ENCODE measurements at regions not wholly inside any gene's neighbourhood (a gene's known extent, or its start where the extent isn't known, plus 50 kb on each side); places are given as distances from the start of the nearest gene placed in this dataset.
"Not testable (repeated sequence)": the region's sequence is repeated elsewhere in the genome, so short reads cannot be mapped to it uniquely, and the experiment has no call there.

DNA sequence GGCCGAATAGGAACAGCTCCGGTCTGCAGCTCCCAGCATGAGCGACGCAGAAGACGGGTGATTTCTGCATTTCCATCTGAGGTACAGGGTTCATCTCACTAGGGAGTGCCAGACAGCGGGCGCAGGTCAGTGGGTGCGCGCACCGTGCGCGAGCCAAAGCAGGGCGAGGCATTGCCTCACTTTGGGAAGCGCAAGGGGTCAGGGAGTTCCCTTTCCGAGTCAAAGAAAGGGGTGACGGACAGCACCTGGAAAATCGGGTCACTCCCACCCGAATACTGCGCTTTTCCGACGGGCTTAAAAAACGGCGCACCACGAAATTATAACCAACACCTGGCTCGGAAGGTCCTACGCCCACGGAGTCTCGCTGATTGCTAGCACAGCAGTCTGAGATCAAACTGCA lies 386.8 kb upstream of the SPHKAP start:
- not testable (repeated sequence) for DNase-seq

DNA sequence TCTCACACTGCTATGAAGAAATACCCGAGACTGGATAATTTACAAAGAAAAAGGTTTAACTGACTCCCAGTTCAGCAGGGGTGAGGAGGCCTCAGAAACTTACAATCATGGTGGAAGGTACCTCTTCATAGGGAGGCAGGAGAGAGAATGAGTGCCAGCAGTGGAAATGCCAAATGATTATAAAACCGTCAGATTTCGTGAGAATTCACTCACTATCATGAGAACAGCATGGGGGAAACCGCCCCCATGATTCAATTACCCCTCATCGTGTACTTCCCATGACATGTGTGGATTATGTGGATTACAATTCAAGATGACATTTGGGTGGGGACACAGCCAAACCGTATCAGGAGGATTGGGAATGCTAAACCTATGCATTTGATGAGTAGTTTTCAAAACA lies 380.3 kb upstream of the SPHKAP start:
- no peak for DNase-seq

DNA sequence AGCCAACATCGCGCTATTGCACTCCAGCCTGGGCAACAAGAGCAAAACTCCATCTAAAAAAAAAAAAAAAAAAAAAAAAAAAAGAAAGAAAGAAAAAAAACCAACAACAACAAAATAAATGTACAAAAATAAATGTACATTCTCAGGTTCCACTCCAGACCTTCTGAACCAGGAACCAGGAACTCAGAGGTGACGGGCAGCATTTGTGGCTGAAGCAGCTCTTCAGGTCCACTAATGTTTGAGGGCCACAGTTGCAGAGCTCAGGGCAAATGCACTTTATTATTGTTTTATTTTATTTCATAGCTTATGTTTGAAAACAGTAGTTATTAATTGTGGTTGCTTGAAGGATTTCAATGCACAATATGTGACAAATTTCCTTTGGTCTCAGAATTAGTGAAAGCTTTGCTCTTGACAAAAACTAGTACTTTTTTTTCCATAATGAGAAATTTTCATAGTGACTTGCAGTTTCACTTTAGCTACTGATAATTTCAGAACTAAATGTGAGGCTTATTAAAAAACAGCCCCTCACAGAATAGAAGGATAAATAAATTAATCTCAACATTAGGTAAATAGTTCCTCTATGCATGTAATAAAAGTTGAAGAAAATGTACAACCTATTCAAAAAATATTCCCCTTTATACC lies 378.4 kb upstream of the SPHKAP start:
- no peak for DNase-seq

DNA sequence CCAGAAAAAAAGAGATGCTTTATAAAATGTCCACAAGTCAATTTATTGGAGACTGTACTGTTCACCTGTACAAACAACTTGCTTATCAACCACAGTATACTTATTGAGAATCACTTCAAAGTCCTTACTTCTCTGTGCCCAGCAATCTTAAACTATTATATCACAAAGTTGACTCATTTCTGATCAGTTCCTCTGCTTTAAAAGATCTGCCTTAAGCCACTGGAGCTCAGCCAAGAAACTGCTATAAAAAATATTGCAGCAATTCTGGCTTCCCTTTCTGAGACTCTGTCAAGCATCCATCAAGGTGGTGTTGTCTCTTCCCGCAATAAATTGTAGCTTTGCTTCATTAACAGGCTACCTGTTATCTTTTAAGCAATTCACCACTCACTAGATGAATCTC lies 375.2 kb upstream of the SPHKAP start:
- DNase-seq: no peak

DNA sequence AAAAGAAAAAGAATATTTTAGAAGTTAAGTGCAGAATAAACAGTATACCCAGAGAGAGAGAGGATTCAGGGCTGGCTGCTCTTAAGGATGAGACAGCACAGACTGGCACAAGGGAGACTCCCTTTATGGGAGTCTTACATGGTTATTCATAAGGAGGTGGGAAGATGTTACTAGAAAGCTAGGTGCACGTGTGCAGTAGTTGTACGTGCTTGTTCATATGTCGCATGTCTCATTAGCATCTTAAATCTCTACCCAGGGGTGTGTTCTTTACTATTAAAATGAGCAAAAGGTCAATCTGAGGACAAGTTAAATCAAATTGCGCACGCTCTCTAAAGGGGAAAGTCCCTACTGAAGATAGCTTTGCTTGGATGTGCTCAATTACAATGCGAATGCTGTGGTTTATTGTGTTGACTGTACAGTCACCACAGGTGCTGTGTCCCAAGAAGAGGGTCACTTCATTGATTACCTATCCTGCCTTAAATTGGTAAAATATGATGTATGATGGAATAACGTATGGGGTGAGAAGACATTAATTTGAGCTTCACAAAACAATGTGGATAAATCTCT lies 368.0 kb upstream of the SPHKAP start:
- no peak for DNase-seq

DNA sequence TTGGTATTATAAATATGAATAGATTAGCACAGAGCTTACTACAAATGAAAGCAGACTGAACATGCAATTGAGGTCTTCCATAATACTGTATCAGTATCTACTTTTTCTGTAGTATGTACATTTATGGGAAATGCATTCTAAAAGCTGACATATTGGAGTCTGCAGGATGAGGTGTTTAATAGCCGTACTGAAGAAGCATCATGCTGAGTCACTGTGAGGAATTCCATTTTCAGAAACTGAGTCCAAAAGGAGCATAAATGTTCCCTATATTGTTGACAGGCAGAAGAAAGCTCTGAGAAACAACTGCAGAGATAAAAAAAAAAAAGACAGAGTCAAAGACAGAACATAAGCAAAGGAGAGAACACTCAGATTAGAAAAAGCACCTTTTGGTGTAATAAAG lies 366.7 kb upstream of the SPHKAP start:
- no peak for DNase-seq

DNA sequence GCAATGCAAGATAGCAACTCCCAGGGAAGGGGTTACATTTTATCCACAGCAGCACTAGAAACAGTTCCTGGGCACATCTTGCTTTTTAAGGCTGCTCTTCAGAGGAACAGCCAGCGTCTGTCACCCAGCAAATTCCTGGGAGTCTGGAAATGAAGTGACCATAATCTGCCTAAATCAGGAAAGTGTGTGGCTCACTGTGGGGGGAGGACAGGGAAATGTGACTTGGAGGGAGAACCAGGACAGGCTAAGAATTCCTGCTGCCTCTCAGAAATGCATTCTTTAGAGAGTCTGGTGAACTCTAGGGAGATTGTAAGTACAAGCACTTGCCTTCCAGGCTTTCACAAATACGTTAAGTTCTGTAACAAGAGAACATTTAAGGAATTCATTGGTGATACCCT lies 364.3 kb upstream of the SPHKAP start:
- no peak for DNase-seq

DNA sequence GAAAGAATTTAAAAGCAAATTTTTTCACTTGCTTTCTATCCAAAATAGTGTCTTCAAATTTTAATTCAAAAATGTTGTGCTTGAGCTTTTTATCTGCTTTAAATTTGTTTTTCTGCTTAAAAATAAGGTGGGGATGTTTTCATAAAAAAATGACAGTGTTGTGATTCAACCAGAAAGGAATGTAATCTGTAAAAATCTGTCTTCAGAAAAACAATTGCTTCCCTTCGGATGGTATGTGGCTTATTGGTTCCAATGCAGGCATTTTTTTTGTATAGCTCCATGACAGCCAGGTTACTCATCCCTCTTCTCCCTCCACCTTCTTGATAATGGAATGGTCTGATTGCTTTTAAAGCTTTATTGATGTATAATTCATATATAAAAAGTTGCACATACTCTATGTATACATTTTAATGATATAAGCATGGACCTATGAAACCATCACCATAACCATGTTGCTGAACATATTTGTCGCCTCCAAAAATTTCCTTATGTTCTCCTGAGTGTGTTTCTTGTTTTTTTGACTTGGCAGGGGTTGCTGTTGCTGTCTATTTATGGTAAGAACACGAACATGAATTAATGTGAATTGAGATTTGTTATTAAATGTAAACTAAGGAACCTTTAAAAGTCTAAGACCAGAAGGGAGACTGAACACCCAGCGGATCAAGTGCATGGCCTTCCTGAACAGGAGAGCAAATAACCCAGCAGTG lies 363.7 kb upstream of the SPHKAP start:
- DNase-seq: no peak

DNA sequence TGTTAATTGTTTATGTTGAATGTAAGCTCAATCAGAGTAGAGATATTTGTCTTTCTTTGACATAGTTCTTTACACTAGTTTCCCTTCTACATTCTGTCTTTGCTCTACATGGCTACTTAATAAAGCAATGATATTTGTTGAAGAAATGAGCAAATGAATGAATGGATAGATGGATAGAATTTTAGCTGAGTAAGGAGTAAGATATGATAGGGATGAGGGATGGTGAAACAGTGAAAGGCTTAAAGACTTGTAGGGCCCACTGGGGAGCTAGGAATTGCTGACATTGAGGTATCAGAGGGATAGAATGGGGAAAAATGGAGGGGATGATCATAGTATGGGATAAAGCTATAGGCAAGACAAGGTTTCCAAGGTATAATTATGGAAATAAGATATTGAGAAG lies 361.6 kb upstream of the SPHKAP start:
- DNase-seq: no peak

DNA sequence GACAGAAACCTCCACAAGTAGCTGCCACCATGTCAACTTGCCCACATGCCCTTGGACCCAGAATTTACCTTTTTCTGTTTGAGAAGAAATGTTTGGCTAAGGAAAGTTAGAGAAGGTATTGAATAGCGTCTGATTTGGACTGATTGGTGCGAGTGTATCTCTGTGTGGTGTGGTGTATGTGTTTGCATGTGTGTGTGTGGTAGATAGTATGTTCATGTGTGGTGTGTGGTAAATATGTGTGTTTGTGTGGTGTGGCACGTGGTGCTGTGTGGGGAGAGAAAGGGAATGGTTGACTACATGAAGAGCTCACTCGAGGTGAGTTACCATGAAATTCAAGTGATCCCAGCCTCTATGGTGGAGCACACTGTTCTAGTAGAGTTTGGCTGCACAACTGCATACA lies 360.8 kb upstream of the SPHKAP start:
- no peak for DNase-seq

DNA sequence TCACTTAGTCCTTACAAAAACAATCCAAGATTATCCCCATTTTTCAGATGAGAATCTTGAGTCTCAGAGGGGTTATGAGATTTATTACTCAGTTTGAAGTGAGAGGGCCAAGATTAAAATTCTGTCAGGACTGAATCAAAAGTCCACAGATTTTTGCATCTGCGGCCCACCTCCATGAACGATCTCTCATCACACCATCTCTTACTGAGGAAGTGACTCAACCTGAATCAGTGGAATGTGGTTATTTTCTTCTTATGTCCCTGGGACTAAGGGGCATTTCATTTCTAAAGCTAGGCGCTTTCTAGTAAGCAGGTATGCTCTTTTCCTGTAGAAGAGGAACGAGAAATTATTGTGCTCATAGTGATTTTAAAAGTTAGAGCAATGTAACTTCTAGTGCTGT lies 360.3 kb upstream of the SPHKAP start:
- DNase-seq: no peak

DNA sequence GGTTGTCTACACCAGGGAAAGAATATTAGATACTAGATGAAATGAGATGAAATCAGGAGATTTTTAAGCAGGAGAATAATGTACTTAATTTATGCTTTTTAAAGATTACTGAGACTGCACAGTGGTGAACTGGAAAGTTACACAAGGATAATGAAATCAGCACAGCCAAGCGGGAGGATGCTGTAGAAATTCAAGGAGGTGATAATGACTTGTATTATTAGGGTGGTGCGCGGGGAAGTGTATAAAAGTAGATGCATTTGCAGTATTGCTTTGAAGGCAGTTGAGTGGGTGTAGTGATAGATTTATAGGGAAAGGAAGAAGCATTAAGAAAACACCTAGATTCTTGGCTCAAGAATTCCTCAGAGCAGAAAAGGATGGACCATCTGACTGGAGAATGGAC lies 359.5 kb upstream of the SPHKAP start:
- no peak for DNase-seq

DNA sequence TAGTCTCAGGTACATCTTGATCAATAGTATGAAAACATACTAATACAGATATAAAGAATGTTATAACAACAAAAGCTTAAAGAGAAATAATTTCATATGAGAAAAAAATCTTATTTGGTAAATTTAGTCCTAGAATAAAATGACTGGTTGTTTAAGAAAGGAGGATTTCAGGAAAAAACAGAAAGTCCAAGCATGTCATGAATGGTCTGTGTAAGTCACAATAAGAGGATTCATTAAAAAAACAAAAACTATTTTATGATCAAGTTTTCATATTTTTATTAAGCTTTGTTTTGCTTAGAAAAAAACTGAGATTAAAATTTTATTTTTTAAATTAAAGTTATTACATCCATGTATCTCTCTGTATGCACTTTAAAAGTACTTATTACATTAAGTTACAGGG lies 353.9 kb upstream of the SPHKAP start:
- no peak for DNase-seq

DNA sequence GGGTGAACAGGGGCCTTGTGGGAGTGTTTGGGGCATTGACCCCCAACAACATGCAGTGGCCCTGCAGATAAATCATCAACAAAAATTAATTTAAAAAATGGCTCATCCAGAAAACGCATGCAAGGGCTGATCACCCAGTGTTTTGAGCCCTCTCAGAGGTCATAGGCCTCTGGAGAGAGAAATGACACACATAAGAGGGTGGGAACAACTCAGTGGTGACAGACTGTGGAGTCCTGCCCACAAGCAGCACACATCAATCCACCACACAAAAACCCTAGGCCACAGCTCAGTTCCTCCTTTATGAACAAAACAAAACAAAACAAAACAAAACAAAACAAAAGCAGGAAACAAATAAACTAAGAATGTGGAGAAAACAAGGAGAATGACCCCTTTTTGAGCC lies 351.7 kb upstream of the SPHKAP start:
- DNase-seq: no peak

DNA sequence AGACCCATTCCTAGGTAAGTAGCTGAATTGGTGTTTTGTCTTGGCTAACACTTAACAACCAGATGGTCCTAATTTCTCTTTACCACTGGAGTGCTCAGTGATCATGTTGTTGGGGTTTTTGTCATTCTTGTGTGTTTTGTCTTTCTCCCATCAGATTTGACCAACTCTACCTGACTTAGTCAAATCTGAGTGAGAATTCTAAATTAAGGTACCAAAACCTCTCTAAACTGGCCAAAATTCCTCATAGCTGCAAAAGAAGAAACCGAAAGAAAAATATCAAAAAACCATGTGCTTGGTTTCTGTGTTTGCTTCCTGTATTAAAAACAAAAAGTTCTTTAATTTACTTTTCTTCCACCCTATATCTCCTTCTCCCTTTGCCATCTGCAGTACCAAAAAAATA lies 350.7 kb upstream of the SPHKAP start:
- DNase-seq: no peak

DNA sequence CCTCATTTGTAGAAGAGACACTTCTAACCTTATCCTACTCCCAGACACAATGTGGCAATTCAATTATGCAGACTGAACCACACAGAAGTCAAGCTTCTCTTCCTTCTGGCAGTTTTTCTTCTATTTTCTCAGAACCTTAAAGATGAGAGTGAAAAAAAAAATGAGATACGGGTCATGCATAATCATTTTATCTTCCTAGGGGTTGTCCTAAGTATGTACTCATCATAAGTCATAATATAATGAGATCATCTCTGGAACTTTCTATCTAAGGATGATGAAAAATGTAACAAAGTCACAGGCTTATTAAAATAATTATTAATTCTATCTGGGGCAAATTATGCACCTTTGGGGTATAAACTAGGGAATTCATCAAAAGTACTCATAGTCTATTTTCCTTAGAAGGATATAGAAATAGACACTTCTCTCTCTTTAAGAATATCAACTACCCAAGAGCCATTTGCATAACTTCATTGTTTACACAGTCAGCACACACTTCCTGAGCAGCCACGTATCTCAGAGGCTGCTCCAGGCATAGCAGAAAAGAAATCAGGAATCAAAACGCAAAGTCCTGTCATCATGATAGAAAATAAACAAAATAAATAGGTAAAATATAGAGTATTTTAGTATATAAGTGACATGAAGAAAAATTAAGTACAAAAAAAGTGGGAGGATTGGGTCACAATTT lies 345.9 kb upstream of the SPHKAP start:
- DNase-seq: no peak

DNA sequence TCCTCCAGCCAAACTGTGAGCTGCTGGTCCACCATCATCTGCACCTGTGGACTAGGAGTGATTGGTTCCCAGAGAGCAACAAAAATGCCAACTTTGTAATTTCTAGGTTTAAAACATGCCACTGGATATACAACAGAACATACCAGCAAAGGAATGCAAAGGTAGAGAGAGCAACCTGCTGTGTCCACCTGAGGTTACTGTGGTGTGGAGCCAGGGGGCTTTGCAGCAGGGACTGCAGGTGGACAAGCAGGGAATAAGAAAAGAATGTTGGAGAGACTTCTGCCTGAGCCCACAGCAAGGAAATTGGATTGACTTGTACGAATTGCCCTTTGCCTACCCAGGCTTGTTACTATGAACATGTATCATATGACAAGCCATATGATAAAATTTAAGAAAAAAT lies 345.2 kb upstream of the SPHKAP start:
- no peak for DNase-seq

DNA sequence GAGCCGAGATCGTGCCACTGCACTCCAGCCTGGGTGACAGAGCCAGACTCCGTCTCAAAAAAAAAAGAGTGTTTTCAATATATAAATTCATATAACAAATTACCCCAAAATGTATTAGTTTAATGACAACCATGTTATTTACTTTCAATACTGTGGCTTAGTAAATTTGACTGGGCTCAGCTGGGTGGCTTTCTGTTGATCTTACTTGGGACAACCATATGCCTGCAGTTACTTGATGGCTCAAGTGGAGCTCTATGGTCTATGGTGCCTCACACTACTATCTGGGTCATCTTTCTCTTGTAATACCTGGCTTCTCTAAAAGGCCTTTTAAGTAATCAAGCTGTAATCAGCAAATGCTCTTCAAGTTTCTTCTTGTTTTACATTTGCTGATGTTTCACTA lies 341.5 kb upstream of the SPHKAP start:
- DNase-seq: no peak

DNA sequence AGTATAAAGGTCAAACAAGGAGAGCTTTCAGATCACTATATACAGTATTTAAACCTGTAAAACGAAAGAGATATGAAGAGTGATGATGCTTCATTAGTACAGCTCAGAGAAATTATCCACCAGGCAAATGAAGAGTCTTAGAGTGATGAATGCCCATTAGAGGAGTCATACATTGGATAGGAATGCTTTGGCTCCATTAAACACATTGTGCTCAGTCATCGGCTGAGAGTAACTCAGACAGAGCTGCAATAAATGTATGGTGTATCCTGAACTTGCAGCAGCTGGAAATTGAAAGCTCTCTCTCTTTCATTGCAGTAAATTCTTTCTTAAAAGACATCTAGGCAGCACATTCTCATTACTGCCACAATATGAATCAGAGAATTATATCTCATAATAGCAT lies 340.8 kb upstream of the SPHKAP start:
- DNase-seq: no peak

DNA sequence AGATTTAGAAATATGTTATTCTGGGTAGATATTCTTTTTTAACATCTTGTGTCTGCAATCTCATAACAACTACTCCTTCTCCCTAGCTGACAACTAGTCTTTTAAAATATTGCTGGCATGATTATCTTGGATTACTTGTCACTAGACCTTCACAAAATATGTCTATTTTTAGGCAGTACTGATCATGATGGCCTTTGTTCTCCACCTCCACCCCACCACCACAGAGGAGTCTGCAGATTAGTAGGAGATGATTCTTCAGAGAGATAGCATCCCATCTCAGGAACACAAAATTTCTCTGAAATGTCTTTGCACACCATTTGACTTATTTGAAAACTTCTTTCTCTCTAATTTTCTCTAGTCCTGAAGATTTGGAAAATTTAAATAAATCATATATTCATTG lies 338.1 kb upstream of the SPHKAP start:
- no peak for DNase-seq

DNA sequence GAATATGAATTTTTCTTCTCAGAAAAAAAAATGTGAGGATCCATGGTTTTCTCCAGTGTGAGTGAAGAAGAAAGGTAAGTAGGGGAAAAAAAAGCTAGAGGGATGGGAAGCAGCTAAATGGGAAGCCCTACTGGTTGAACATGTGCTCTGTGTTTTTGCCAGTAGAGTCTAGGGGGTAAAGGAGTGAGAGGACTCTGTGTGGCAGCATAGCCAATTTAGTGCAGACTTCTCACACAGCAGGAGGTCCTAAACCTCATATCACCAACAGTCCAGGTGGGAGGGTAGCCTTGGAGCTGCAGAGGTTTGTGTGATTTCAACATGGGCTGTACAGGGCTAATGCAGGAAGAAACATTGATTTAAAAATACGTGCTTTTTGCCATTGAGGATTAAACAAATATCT lies 334.5 kb upstream of the SPHKAP start:
- DNase-seq: no peak

DNA sequence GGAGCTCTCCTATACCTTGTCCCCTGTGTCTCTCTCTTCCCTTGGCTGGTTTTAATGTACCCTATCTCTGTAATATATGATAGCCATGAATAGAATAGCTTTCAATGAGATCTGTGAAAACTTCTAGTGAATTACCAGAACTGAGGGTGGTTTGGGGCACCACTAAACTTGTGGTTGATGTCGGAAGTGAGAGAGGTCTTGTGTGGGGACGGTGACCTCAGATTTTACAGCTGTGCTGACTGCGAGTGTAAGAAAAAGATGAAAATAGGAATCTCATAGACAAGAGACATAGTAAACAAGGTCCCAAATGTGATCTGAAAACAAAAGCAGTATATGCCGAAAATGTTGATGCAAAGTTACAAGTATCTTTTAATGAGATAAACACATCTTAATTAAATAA lies 332.0 kb upstream of the SPHKAP start:
- not testable (repeated sequence) for DNase-seq

DNA sequence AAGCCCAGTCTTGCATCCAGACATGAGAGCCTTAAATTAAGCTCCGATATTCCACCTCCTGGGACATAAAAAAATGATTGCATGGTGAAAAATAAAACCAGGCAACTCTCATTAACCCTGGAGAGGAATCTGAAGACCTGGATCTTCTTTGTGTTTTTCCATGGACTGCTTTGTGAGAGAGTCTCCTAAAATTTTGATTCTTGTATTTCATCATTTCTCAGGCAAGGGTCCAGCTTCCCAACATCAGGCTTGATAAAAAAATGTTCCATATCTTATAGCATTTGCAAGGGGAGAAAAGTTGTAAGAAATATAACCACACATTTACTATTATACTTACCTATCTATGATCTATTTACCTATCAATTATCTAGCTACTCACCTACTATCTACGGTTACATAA lies 327.5 kb upstream of the SPHKAP start:
- no peak for DNase-seq

DNA sequence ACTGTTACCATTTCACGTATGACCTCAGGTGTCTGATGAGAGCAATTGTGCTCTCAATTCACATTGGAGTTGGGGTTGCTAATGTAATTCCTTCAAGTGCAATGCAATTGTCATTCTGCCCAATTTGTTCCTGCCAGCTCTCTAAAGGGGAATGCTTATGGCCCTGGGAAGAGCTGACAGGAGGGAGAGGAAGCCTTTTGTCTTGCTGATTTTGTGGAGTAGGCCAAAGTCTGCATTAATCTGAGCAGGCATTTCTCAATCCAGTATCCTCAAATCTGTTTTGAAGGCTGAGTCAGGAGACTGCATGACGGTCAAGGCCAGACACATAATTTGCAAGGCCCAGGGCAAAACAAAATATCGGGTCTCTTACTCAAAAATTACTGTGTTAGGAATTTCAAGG lies 326.4 kb upstream of the SPHKAP start:
- no peak for DNase-seq
